GDM1 (cell line): ENCODE measurements at regions not wholly inside any gene's neighbourhood (a gene's known extent, or its start where the extent isn't known, plus 50 kb on each side); places are given as distances from the start of the nearest gene placed in this dataset.
"Not testable (repeated sequence)": the region's sequence is repeated elsewhere in the genome, so short reads cannot be mapped to it uniquely, and the experiment has no call there.

ENCODE experiments used
- DNase-seq: peaks from one replicate; lab custom pipeline; 2025; lab: John Stamatoyannopoulos, UW

- no peak for DNase-seq
Observed at GRCh38 chr12:24668563-24668962, 280.3 kb downstream of the BCAT1 start.

GRCh38 chr12:24664161-24664880, 284.6 kb downstream of the BCAT1 start:
- no peak for DNase-seq

GRCh38 chr12:24661657-24662096, 287.2 kb downstream of the BCAT1 start:
- no peak for DNase-seq

- DNase-seq: no peak
Observed at GRCh38 chr12:24659016-24659415, 289.9 kb downstream of the BCAT1 start.

GRCh38 chr12:24654344-24654743, 294.6 kb downstream of the BCAT1 start:
- not testable (repeated sequence) for DNase-seq

GRCh38 chr12:24649634-24650033, 299.3 kb downstream of the BCAT1 start:
- DNase-seq: no peak

GRCh38 chr12:24649209-24649608, 299.7 kb downstream of the BCAT1 start:
- DNase-seq: no peak

GRCh38 chr12:24645254-24645653, 303.6 kb downstream of the BCAT1 start:
- no peak for DNase-seq

- DNase-seq: no peak
Observed at GRCh38 chr12:24643120-24644119, 305.5 kb downstream of the BCAT1 start.

GRCh38 chr12:24639641-24640040, 309.3 kb downstream of the BCAT1 start:
- DNase-seq: no peak

GRCh38 chr12:24632466-24632865, 316.4 kb downstream of the BCAT1 start:
- no peak for DNase-seq

- no peak for DNase-seq
Observed at GRCh38 chr12:24631676-24632426, 317.1 kb downstream of the BCAT1 start.

- no peak for DNase-seq
Observed at GRCh38 chr12:24630856-24631255, 318.0 kb downstream of the BCAT1 start.

GRCh38 chr12:24630446-24630845, 318.5 kb downstream of the BCAT1 start:
- DNase-seq: no peak

GRCh38 chr12:24625103-24625502, 323.8 kb downstream of the BCAT1 start:
- DNase-seq: no peak

GRCh38 chr12:24619954-24620353, 328.9 kb downstream of the BCAT1 start:
- DNase-seq: not testable (repeated sequence)

GRCh38 chr12:24617471-24617870, 331.4 kb downstream of the BCAT1 start:
- DNase-seq: no peak

- DNase-seq: no peak
Observed at GRCh38 chr12:24615967-24616411, 332.9 kb downstream of the BCAT1 start.

GRCh38 chr12:24608637-24609285, 340.1 kb downstream of the BCAT1 start:
- no peak for DNase-seq

- no peak for DNase-seq
Observed at GRCh38 chr12:24608108-24608507, 340.8 kb downstream of the BCAT1 start.

- DNase-seq: no peak
Observed at GRCh38 chr12:24605916-24606315, 343.0 kb downstream of the BCAT1 start.

GRCh38 chr12:24605466-24605865, 343.4 kb downstream of the BCAT1 start:
- DNase-seq: no peak
